Trophoblast cell (in vitro differentiated cells and primary cell): ENCODE measurements at regions not wholly inside any gene's neighbourhood (a gene's known extent, or its start where the extent isn't known, plus 50 kb on each side); places are given as distances from the start of the nearest gene placed in this dataset.

Experiments used
- DNase-seq, 2 donors: peaks; one replicate each; pipeline ENCODE4 v3.0.0-alpha.2; 2016
- H2AFZ ChIP-seq: 2 replicates; pipeline ENCODE4 v1.6.1; 2013; ENCODE audit warnings: low read length, moderate library complexity, mild to moderate bottlenecking; ENCODE audit not compliant: insufficient read depth, poor library complexity
- H2AK5ac ChIP-seq: 2 replicates; pipeline ENCODE4 v1.6.1; 2013; ENCODE audit warnings: mild to moderate bottlenecking, low read length
- H2BK120ac ChIP-seq: 2 replicates; pipeline ENCODE4 v1.6.1; 2013; ENCODE audit warnings: low read length, mild to moderate bottlenecking, moderate library complexity; ENCODE audit not compliant: insufficient read depth, poor library complexity
- H2BK12ac ChIP-seq: 2 replicates; pipeline ENCODE4 v1.6.1; 2013; ENCODE audit warnings: mild to moderate bottlenecking, low read length, moderate library complexity
- H2BK5ac ChIP-seq: 2 replicates; pipeline ENCODE4 v1.6.1; 2013; ENCODE audit warnings: low read length, low read depth, moderate library complexity, mild to moderate bottlenecking; ENCODE audit not compliant: poor library complexity
- H3K14ac ChIP-seq: 2 replicates; pipeline ENCODE4 v1.6.1; 2013; ENCODE audit warnings: mild to moderate bottlenecking, low read length
- H3K18ac ChIP-seq: 2 replicates; pipeline ENCODE4 v1.6.1; 2013; ENCODE audit warnings: mild to moderate bottlenecking, low read length
- H3K23ac ChIP-seq: 2 replicates; pipeline ENCODE4 v1.6.1; 2013; ENCODE audit warnings: low read length
- H3K27ac ChIP-seq: 2 replicates; pipeline ENCODE4 v1.5.1; 2013; ENCODE audit warnings: low read depth, mild to moderate bottlenecking, inconsistent platforms, low read length, moderate library complexity
- H3K27me3 ChIP-seq: 2 replicates; pipeline ENCODE4 v1.6.1; 2013; ENCODE audit warnings: inconsistent platforms, mild to moderate bottlenecking, low read length, moderate library complexity; ENCODE audit not compliant: insufficient read depth
- H3K36me3 ChIP-seq, 2 experiments: 1 replicate in 1 of 2; 2 replicates in 1 of 2; pipeline ENCODE4 v1.6.1; 2013; ENCODE audit warnings: low read length in 2 of 2, mild to moderate bottlenecking in 2 of 2, moderate library complexity in 1 of 2; ENCODE audit not compliant: insufficient read depth in 2 of 2, control insufficient read depth in 1 of 2
- H3K4ac ChIP-seq: 2 replicates; pipeline ENCODE4 v1.6.1; 2013; ENCODE audit warnings: low read depth, mild to moderate bottlenecking, low read length, moderate library complexity
- H3K4me1 ChIP-seq, 2 experiments: 1 replicate in 1 of 2; 2 replicates in 1 of 2; pipeline ENCODE4 v1.6.1; 2013; ENCODE audit warnings: low read length in 2 of 2, mild to moderate bottlenecking in 2 of 2, moderate library complexity in 1 of 2; ENCODE audit not compliant: insufficient read depth in 2 of 2, control insufficient read depth in 1 of 2
- H3K4me2 ChIP-seq: 2 replicates; pipeline ENCODE4 v1.6.1; 2013; ENCODE audit warnings: inconsistent platforms, mild to moderate bottlenecking, low read length, moderate library complexity
- H3K4me3 ChIP-seq: 2 replicates; pipeline ENCODE4 v1.5.1; 2013; ENCODE audit warnings: mild to moderate bottlenecking, low read depth, low read length, inconsistent platforms
- H3K79me1 ChIP-seq: one replicate; pipeline ENCODE4 v1.6.1; 2013; ENCODE audit warnings: low read length
- H3K79me2 ChIP-seq: 2 replicates; pipeline ENCODE4 v1.6.1; 2013; ENCODE audit warnings: low read length, mild to moderate bottlenecking; ENCODE audit not compliant: control insufficient read depth, insufficient read depth, poor library complexity
- H3K9ac ChIP-seq: 2 replicates; pipeline ENCODE4 v1.6.1; 2013; ENCODE audit warnings: mild to moderate bottlenecking, low read length
- H3K9me3 ChIP-seq: 2 replicates; pipeline ENCODE4 v1.6.1; 2013; ENCODE audit warnings: low read depth, mild to moderate bottlenecking, control low read depth, inconsistent platforms, low read length; ENCODE audit not compliant: insufficient read depth
- H4K12ac ChIP-seq: 2 replicates; pipeline ENCODE4 v1.6.1; 2013; ENCODE audit warnings: low read depth, mild to moderate bottlenecking, low read length, moderate library complexity
- H4K8ac ChIP-seq: 2 replicates; pipeline ENCODE4 v1.6.1; 2013; ENCODE audit warnings: low read depth, mild to moderate bottlenecking, low read length, moderate library complexity
- H4K91ac ChIP-seq: one replicate; pipeline ENCODE4 v1.6.1; 2013; ENCODE audit warnings: low read depth, mild to moderate bottlenecking, low read length, moderate library complexity
- WGBS: extraction: QIAGEN DNeasy Blood & Tissue Kit; methylation state at CpG from one replicate; pipeline ENCODE4 v1.1.7; 2013; ENCODE audit warnings: missing lambda C conversion rate; ENCODE audit not compliant: insufficient read length, insufficient coverage; ENCODE audit errors: extremely low coverage; 5-methylcytosine and 5-hydroxymethylcytosine counted together

DNA sequence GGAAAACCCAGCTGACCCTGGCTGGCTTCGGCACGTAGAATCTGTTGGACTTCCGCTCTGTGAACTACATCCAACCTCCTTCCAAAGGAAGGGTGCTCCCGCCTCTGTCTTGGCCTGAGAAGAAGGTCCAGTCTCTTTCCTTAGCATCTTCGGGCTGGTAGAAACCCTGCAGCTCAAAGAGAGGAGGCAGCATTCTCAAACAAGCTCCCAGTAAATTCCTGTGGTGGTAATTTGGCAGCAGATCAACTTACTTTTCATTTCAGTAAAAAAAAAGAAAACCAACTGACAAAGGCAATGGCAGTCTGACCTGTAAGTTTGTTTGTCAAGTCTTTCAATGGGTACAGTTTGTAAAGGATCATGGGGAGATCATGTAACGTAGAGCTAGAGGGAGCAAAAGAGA is 176.7 kb downstream of the MED10 start:
- WGBS = no CpG with 5 or more reads among the region's 6 CpGs
- H3K27ac ChIP-seq = no peak overlapping the region
- H2AK5ac ChIP-seq = no peak overlapping the region
- H2BK12ac ChIP-seq = no peak overlapping the region
- no peak overlapping the region for H3K4me2 ChIP-seq
- peaks cover 5% of the 10 kb centered on the region for H3K9me3 ChIP-seq
- no peak overlapping the region for H2BK5ac ChIP-seq
- H3K9ac ChIP-seq = no peak overlapping the region
- no peak overlapping the region for H3K14ac ChIP-seq
- no peak overlapping the region for H3K23ac ChIP-seq
- no peaks in the 10 kb centered on the region for H3K79me1 ChIP-seq
- H3K27me3 ChIP-seq = no peaks in the 10 kb centered on the region
- H3K4me1 ChIP-seq = no peaks in the 10 kb centered on the region
- no peak overlapping the region for H4K91ac ChIP-seq
- no peak overlapping the region for H3K4ac ChIP-seq
- no peak for DNase-seq
- no peak overlapping the region for H4K12ac ChIP-seq
- H3K36me3 ChIP-seq = no peaks in the 10 kb centered on the region
- H2AFZ ChIP-seq = no peak overlapping the region
- H4K8ac ChIP-seq = no peak overlapping the region
- H3K18ac ChIP-seq = no peak overlapping the region
- H3K4me3 ChIP-seq = no peak overlapping the region
- no peak overlapping the region for H2BK120ac ChIP-seq
- H3K79me2 ChIP-seq = no peaks in the 10 kb centered on the region

GRCh38 chr5:6198531-6198930 is 179.8 kb downstream of the MED10 start:
- H4K91ac ChIP-seq = no peak overlapping the region
- H4K8ac ChIP-seq = no peak overlapping the region
- no peak overlapping the region for H3K23ac ChIP-seq
- peaks cover 2 to 3% of the 10 kb centered on the region in 2 experiments for H3K4me1 ChIP-seq
- no peak overlapping the region for H4K12ac ChIP-seq
- no peaks in the 10 kb centered on the region for H3K36me3 ChIP-seq
- no peaks in the 10 kb centered on the region for H3K79me2 ChIP-seq
- H3K14ac ChIP-seq = no peak overlapping the region
- no peak overlapping the region for H3K18ac ChIP-seq
- no peak overlapping the region for H3K4me3 ChIP-seq
- peaks cover 2% of the 10 kb centered on the region for H3K9me3 ChIP-seq
- H3K27me3 ChIP-seq = no peaks in the 10 kb centered on the region
- no peak overlapping the region for H2AFZ ChIP-seq
- DNase-seq = no peak
- H3K9ac ChIP-seq = no peak overlapping the region
- no peak overlapping the region for H2AK5ac ChIP-seq
- no peak overlapping the region for H2BK5ac ChIP-seq
- no peak overlapping the region for H3K4ac ChIP-seq
- H2BK12ac ChIP-seq = no peak overlapping the region
- no CpG with 5 or more reads among the region's 5 CpGs for WGBS
- no peaks in the 10 kb centered on the region for H3K79me1 ChIP-seq
- H3K27ac ChIP-seq = no peak overlapping the region
- H3K4me2 ChIP-seq = no peak overlapping the region
- H2BK120ac ChIP-seq = no peak overlapping the region

DNA sequence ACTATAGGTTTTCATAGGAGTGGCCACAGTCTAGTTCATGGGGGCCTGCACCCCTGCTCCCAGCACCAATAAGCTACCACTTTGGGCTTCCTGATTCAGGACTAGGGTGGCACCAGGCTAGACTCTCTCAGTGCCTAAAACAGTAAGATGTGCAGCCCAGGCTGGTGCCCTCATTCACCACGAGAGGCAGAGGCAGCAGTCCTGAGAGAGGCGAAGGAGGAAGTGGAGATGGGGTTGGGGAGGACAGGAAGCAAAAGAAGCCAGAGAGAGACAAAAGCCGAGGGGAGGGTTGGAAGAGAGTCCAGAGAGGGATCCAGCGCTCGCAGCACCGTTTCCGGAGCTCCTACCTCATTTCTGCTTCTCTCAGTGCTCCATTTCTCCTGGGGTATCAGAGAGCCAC is 180.9 kb downstream of the MED10 start:
- H2BK5ac ChIP-seq = no peak overlapping the region

DNA sequence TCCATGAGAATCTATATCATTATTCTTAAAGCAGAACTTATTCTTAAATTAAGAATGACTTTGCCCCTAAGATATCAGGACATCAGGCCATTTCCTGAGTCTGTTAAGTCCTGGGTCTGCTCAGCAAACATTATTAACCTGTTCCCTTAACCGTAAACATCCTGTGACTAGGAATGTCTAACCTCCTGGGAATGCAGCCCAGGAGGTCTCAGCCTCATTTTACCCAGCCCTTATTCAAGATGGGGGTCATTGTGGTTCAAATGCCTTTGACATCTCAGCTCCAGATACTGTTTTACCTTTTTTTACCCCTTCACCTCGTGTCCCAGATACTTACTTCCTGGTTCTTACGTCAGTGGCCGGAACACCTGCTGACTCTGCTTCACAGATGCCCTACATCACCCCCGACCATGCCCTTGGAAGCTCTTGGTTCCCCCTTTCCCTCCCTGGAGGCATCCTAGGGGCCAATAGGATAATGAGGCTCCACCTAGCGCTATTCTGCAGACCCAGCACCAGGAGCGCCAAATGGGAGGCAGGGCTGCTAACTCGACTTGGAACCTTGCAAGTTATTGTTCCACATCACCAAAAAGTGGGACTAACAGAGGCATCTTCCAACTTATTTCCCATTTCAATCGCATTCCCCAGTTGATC is 182.5 kb downstream of the MED10 start:
- no peak overlapping the region for H2AFZ ChIP-seq
- H2BK5ac ChIP-seq = no peak overlapping the region
- no peaks in the 10 kb centered on the region for H3K27me3 ChIP-seq
- no peak overlapping the region for H2BK12ac ChIP-seq
- no peak overlapping the region for H4K12ac ChIP-seq
- no peak overlapping the region for H3K14ac ChIP-seq
- peaks cover 2 to 3% of the 10 kb centered on the region in 2 experiments for H3K4me1 ChIP-seq
- no peaks in the 10 kb centered on the region for H3K36me3 ChIP-seq
- no peak overlapping the region for H4K91ac ChIP-seq
- H3K27ac ChIP-seq = no peak overlapping the region
- WGBS = no CpG with 5 or more reads among the region's 9 CpGs
- no peaks in the 10 kb centered on the region for H3K9me3 ChIP-seq
- no peak overlapping the region for H3K9ac ChIP-seq
- H3K79me2 ChIP-seq = no peaks in the 10 kb centered on the region
- H3K23ac ChIP-seq = no peak overlapping the region
- no peak overlapping the region for H3K4me2 ChIP-seq
- no peak overlapping the region for H3K4me3 ChIP-seq
- no peak overlapping the region for H3K4ac ChIP-seq
- H2BK120ac ChIP-seq = no peak overlapping the region
- no peak for DNase-seq
- H2AK5ac ChIP-seq = no peak overlapping the region
- no peaks in the 10 kb centered on the region for H3K79me1 ChIP-seq
- no peak overlapping the region for H4K8ac ChIP-seq
- no peak overlapping the region for H3K18ac ChIP-seq

More for the DNA sequence above, 180.9 kb downstream of the MED10 start:
- no peaks in the 10 kb centered on the region for H3K36me3 ChIP-seq
- peaks cover 2% of the 10 kb centered on the region for H3K9me3 ChIP-seq
- H3K79me2 ChIP-seq = no peaks in the 10 kb centered on the region
- no peak overlapping the region for H3K18ac ChIP-seq
- H2BK12ac ChIP-seq = no peak overlapping the region
- H3K23ac ChIP-seq = no peak overlapping the region
- no peak overlapping the region for H2BK120ac ChIP-seq
- H4K8ac ChIP-seq = no peak overlapping the region
- no peak for DNase-seq
- no peaks in the 10 kb centered on the region for H3K27me3 ChIP-seq
- no peak overlapping the region for H3K27ac ChIP-seq
- no peak overlapping the region for H4K12ac ChIP-seq
- no peak overlapping the region for H3K9ac ChIP-seq
- no peak overlapping the region for H3K4me3 ChIP-seq
- no peak overlapping the region for H3K4ac ChIP-seq
- no peaks in the 10 kb centered on the region for H3K79me1 ChIP-seq
- no CpG with 5 or more reads among the region's 7 CpGs for WGBS
- H2AK5ac ChIP-seq = no peak overlapping the region
- H3K14ac ChIP-seq = no peak overlapping the region
- H4K91ac ChIP-seq = no peak overlapping the region
- H3K4me1 ChIP-seq = peaks cover 2 to 3% of the 10 kb centered on the region in 2 experiments
- no peak overlapping the region for H3K4me2 ChIP-seq
- no peak overlapping the region for H2AFZ ChIP-seq
